ENCODE measurements at regions not wholly inside any gene's neighbourhood (a gene's known extent, or its start where the extent isn't known, plus 50 kb on each side); places are given as distances from the start of the nearest gene placed in this dataset.

DNA sequence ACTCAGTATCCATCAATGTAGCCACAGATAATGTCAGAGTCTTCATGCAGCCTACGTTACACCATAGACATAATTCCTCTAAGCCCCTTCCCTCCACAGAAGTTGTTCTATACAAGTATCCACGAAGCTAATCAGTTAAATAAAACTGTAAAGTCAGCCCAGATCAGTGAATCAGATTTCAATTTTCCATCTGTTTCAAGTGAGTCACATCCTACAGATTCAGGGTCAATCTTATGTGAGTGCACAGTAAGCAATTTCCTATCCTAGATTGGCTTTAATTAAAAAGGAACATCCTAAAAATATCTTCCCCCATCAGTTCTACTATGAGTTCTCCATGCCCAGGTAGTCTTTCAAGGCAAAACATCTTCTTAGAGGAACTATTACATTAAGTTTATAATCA lies 402.5 kb downstream of the EFNA5 start:
- H3K4me1 Mint-ChIP-seq: peaks cover 5% of the 10 kb centered on the region
- H3K27me3 Mint-ChIP-seq (ENCODE audit: insufficient read depth): no peaks in the 10 kb centered on the region
- Histone ChIP-seq H3K27ac (ENCODE audit: low read depth, low read length) (no peak overlapping the region), H3K4me3 (ENCODE audit: low read length) (no peak overlapping the region), H3K27me3 (ENCODE audit: control insufficient read depth, insufficient read depth, low read length, poor library complexity, severe bottlenecking) (no peaks in the 10 kb centered on the region), H3K36me3 (ENCODE audit: control insufficient read depth, insufficient read depth, low read length) (no peaks in the 10 kb centered on the region), H3K4me1 (ENCODE audit: control insufficient read depth, insufficient read depth, low read length) (peaks cover 3% of the 10 kb centered on the region), H3K9ac (ENCODE audit: extremely low read depth, low read length, poor library complexity, severe bottlenecking) (no peak overlapping the region), H3K9me3 (ENCODE audit: control insufficient read depth, low read length) (no peaks in the 10 kb centered on the region)
- H3K9me3 Mint-ChIP-seq: no peaks in the 10 kb centered on the region
- no peak overlapping the region for H3K27ac Mint-ChIP-seq
- no peak for DNase-seq
- WGBS, 2 experiments (ENCODE audit: insufficient coverage in 1 of 2, insufficient read length in 1 of 2): 92 to 94% methylated on average over 2 of the region's 2 CpGs
- TF ChIP-seq, protein P1, sequence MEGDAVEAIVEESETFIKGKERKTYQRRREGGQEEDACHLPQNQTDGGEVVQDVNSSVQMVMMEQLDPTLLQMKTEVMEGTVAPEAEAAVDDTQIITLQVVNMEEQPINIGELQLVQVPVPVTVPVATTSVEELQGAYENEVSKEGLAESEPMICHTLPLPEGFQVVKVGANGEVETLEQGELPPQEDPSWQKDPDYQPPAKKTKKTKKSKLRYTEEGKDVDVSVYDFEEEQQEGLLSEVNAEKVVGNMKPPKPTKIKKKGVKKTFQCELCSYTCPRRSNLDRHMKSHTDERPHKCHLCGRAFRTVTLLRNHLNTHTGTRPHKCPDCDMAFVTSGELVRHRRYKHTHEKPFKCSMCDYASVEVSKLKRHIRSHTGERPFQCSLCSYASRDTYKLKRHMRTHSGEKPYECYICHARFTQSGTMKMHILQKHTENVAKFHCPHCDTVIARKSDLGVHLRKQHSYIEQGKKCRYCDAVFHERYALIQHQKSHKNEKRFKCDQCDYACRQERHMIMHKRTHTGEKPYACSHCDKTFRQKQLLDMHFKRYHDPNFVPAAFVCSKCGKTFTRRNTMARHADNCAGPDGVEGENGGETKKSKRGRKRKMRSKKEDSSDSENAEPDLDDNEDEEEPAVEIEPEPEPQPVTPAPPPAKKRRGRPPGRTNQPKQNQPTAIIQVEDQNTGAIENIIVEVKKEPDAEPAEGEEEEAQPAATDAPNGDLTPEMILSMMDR (conservative IDR thresholded peaks at IDR 0.05): no peak
- no peaks in the 10 kb centered on the region for H3K36me3 Mint-ChIP-seq (ENCODE audit: low read depth)
- H3K4me3 Mint-ChIP-seq: no peak overlapping the region

- H3K9me3 ChIP-seq (ENCODE audit: control insufficient read depth, low read length): peaks cover 4% of the 10 kb centered on the region
- H3K4me3 ChIP-seq (ENCODE audit: low read length): no peak overlapping the region
- Mint-ChIP-seq H3K4me3 (no peak overlapping the region), H3K9me3 (peaks cover under 1% of the 10 kb centered on the region), H3K36me3 (ENCODE audit: low read depth) (no peaks in the 10 kb centered on the region), H3K27me3 (ENCODE audit: insufficient read depth) (no peaks in the 10 kb centered on the region), H3K27ac (no peak overlapping the region), H3K4me1 (peaks cover 2% of the 10 kb centered on the region)
- H3K36me3 ChIP-seq (ENCODE audit: control insufficient read depth, insufficient read depth, low read length): no peaks in the 10 kb centered on the region
- TF ChIP-seq, protein P1 (conservative IDR thresholded peaks at IDR 0.05): no peak
- no peak for DNase-seq
- H3K4me1 ChIP-seq (ENCODE audit: control insufficient read depth, insufficient read depth, low read length): no peaks in the 10 kb centered on the region
- no peak overlapping the region for H3K9ac ChIP-seq (ENCODE audit: extremely low read depth, low read length, poor library complexity, severe bottlenecking)
- no peaks in the 10 kb centered on the region for H3K27me3 ChIP-seq (ENCODE audit: control insufficient read depth, insufficient read depth, low read length, poor library complexity, severe bottlenecking)
- H3K27ac ChIP-seq (ENCODE audit: low read depth, low read length): no peak overlapping the region
- 80 to 95% methylated on average over 1 of the region's 1 CpG for WGBS, 2 experiments (ENCODE audit: insufficient coverage in 1 of 2, insufficient read length in 1 of 2)
Observed at GRCh38 chr5:107266100-107266499, 404.6 kb downstream of the EFNA5 start.

DNA sequence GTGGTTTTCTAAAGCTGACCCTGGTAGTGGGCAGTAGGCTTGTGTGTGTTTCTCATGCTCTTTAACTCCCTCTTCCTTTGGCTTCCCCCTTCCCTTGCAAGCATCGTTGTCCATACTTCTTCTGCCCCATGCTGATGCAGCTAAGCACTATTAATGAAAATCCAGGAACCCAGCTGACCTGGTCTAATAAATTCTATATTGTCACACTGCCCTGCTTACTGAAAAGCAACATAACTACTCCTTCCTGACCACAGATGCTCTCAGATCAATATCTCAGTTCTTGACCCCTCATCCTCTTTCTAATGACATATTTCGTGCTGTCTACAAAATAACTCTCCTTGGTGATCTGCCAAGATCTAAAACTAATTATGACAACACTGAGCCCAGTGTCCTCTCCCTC lies 405.5 kb downstream of the EFNA5 start:
- Mint-ChIP-seq H3K36me3 (ENCODE audit: low read depth) (no peaks in the 10 kb centered on the region), H3K9me3 (peaks cover 6% of the 10 kb centered on the region), H3K27ac (no peak overlapping the region), H3K27me3 (ENCODE audit: insufficient read depth) (no peaks in the 10 kb centered on the region), H3K4me3 (no peak overlapping the region), H3K4me1 (no peaks in the 10 kb centered on the region)
- TF ChIP-seq, protein P1 (conservative IDR thresholded peaks at IDR 0.05): no peak
- Histone ChIP-seq H3K9ac (ENCODE audit: extremely low read depth, low read length, poor library complexity, severe bottlenecking) (no peak overlapping the region), H3K4me3 (ENCODE audit: low read length) (no peak overlapping the region), H3K27me3 (ENCODE audit: control insufficient read depth, insufficient read depth, low read length, poor library complexity, severe bottlenecking) (no peaks in the 10 kb centered on the region), H3K36me3 (ENCODE audit: control insufficient read depth, insufficient read depth, low read length) (no peaks in the 10 kb centered on the region), H3K9me3 (ENCODE audit: control insufficient read depth, low read length) (peaks cover 6% of the 10 kb centered on the region), H3K4me1 (ENCODE audit: control insufficient read depth, insufficient read depth, low read length) (no peaks in the 10 kb centered on the region), H3K27ac (ENCODE audit: low read depth, low read length) (no peak overlapping the region)
- no peak for DNase-seq
- WGBS, 2 experiments (ENCODE audit: insufficient coverage in 1 of 2, insufficient read length in 1 of 2): 90 to 100% methylated on average over 2 of the region's 2 CpGs

Data from endodermal cell (in vitro differentiated cells).